Caco-2 (cell line): ENCODE measurements at regions not wholly inside any gene's neighbourhood (a gene's known extent, or its start where the extent isn't known, plus 50 kb on each side); places are given as distances from the start of the nearest gene placed in this dataset.

Experiments
- BruUV-seq: library from RNA; stranded (reverse); fragments of 400-500 nt; replicated peaks from 2 replicates; lab custom pipeline; 2021; lab: Mats Ljungman, UMichigan
- CTCF ChIA-PET: fragments of 300-600 bp; sonication (Branson Sonifier 250); formaldehyde crosslinking; loops from one replicate; lab custom pipeline; 2022; ENCODE audit warnings: antibody characterized with exemption; lab: Charles Lee
- POLR2A ChIA-PET: fragments of 300-600 bp; sonication (Branson Sonifier 250); formaldehyde crosslinking; loops from one replicate; lab custom pipeline; 2022; ENCODE audit warnings: antibody characterized with exemption; lab: Charles Lee
- DNase-seq, 2 experiments: peaks; one replicate each; pipeline versions ENCODE4 v3.0.0 to v3.0.0-alpha.2; 2020 to 2022
- H3K27me3 ChIP-seq: replicated peaks from 2 replicates; pipeline ENCODE4 v1.6.0; 2011; ENCODE audit warnings: low read length; ENCODE audit not compliant: control insufficient read depth, insufficient read depth
- H3K36me3 ChIP-seq: 2 replicates; pipeline ENCODE4 v1.5.1; 2011; ENCODE audit warnings: low read length; ENCODE audit not compliant: control insufficient read depth, insufficient read depth
- H3K4me1 ChIP-seq: fragments of 250-450 bp; sonication (Bioruptor Pico); 2 replicates; pipeline ENCODE4 v1.5.1; 2020; ENCODE audit warnings: mild to moderate bottlenecking
- H3K4me3 ChIP-seq: 2 replicates; pipeline ENCODE4 v1.5.1; 2011; ENCODE audit warnings: low read depth, mild to moderate bottlenecking, control low read depth, low read length
- H3K9me3 ChIP-seq: fragments of 250-450 bp; sonication (Bioruptor Pico); 2 replicates; pipeline ENCODE4 v1.5.1; 2020; ENCODE audit warnings: mild to moderate bottlenecking, moderate library complexity
- H3K27ac Mint-ChIP-seq: one replicate; pipeline ENCODE4 v1.8.0; 2022; ENCODE audit warnings: mixed read lengths; ENCODE audit not compliant: unreplicated experiment
- H3K27me3 Mint-ChIP-seq: one replicate; pipeline ENCODE4 v1.8.0; 2022; ENCODE audit warnings: mixed read lengths; ENCODE audit not compliant: insufficient read depth, unreplicated experiment
- H3K36me3 Mint-ChIP-seq: one replicate; pipeline ENCODE4 v1.8.0; 2022; ENCODE audit warnings: mild to moderate bottlenecking, mixed read lengths; ENCODE audit not compliant: insufficient read depth, unreplicated experiment
- H3K4me1 Mint-ChIP-seq: one replicate; pipeline ENCODE4 v1.8.0; 2022; ENCODE audit warnings: low read depth, mixed read lengths; ENCODE audit not compliant: unreplicated experiment
- H3K4me3 Mint-ChIP-seq: one replicate; pipeline ENCODE4 v1.8.0; 2022; ENCODE audit warnings: mild to moderate bottlenecking, moderate library complexity, mixed read lengths; ENCODE audit not compliant: unreplicated experiment
- H3K9me3 Mint-ChIP-seq: one replicate; pipeline ENCODE4 v1.8.0; 2022; ENCODE audit warnings: mixed read lengths; ENCODE audit not compliant: unreplicated experiment
- intact Hi-C: fragments of 100-400 bp; cut with micrococcal nuclease; formaldehyde crosslinking; loops from one replicate; pipeline ENCODE4 v1.10.0; 2022; ENCODE audit not compliant: unreplicated experiment
- TF ChIP-seq, protein P1 (sequence below), 2 experiments: fragments of 200-600 bp in 1 of 2; IDR thresholded peaks; 1 replicate in 1 of 2; 2 replicates in 1 of 2; pipeline versions ENCODE4 v1.5.1 to v1.8.0; 2011 to 2022; ENCODE audit warnings: antibody characterized with exemption in 1 of 2, control low read depth in 1 of 2, inconsistent platforms in 1 of 2, low read depth in 1 of 2, low read length in 1 of 2, mild to moderate bottlenecking in 1 of 2, moderate library complexity in 1 of 2; ENCODE audit not compliant: insufficient read depth in 1 of 2, severe bottlenecking in 1 of 2, unreplicated experiment in 1 of 2

GRCh38 chr13:65854431-65854830 lies 1375.7 kb downstream of the PCDH9 start:
- TF ChIP-seq, protein P1, sequence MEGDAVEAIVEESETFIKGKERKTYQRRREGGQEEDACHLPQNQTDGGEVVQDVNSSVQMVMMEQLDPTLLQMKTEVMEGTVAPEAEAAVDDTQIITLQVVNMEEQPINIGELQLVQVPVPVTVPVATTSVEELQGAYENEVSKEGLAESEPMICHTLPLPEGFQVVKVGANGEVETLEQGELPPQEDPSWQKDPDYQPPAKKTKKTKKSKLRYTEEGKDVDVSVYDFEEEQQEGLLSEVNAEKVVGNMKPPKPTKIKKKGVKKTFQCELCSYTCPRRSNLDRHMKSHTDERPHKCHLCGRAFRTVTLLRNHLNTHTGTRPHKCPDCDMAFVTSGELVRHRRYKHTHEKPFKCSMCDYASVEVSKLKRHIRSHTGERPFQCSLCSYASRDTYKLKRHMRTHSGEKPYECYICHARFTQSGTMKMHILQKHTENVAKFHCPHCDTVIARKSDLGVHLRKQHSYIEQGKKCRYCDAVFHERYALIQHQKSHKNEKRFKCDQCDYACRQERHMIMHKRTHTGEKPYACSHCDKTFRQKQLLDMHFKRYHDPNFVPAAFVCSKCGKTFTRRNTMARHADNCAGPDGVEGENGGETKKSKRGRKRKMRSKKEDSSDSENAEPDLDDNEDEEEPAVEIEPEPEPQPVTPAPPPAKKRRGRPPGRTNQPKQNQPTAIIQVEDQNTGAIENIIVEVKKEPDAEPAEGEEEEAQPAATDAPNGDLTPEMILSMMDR (IDR thresholded peaks at IDR 0.05; ENCODE audit: insufficient read depth in 1 of 2, low read depth in 1 of 2, low read length in 1 of 2, severe bottlenecking in 1 of 2, unreplicated experiment in 1 of 2): no peak
- H3K4me1 Mint-ChIP-seq: no peaks in the 10 kb centered on the region
- H3K9me3 ChIP-seq: no peaks in the 10 kb centered on the region
- H3K9me3 Mint-ChIP-seq: no peaks in the 10 kb centered on the region
- BruUV-seq: no TSS peak
- no peaks in the 10 kb centered on the region for H3K4me1 ChIP-seq
- no peaks in the 10 kb centered on the region for H3K36me3 ChIP-seq
- H3K4me3 Mint-ChIP-seq: no peak overlapping the region
- no peaks in the 10 kb centered on the region for H3K27me3 ChIP-seq
- H3K27me3 Mint-ChIP-seq: peaks cover 5% of the 10 kb centered on the region
- DNase-seq: no peak
- ChIA-PET CTCF (no interaction called here), POLR2A (no interaction called here)
- H3K4me3 ChIP-seq: no peak overlapping the region
- intact Hi-C loops: no loop called here
- H3K27ac Mint-ChIP-seq: no peak overlapping the region
- no peaks in the 10 kb centered on the region for H3K36me3 Mint-ChIP-seq

GRCh38 chr13:65844266-65844841 lies 1385.8 kb downstream of the PCDH9 start:
- Histone ChIP-seq H3K27me3 (no peaks in the 10 kb centered on the region), H3K4me1 (no peaks in the 10 kb centered on the region), H3K36me3 (no peaks in the 10 kb centered on the region), H3K9me3 (no peaks in the 10 kb centered on the region), H3K4me3 (no peak overlapping the region)
- ChIA-PET POLR2A (no interaction called here), CTCF (no interaction called here)
- Mint-ChIP-seq H3K27ac (no peak overlapping the region), H3K4me1 (no peaks in the 10 kb centered on the region), H3K36me3 (peaks cover 5% of the 10 kb centered on the region), H3K27me3 (peaks cover 3% of the 10 kb centered on the region), H3K4me3 (no peak overlapping the region), H3K9me3 (no peaks in the 10 kb centered on the region)
- intact Hi-C loops: no loop called here
- TF ChIP-seq, protein P1 (IDR thresholded peaks at IDR 0.05; ENCODE audit: insufficient read depth in 1 of 2, low read depth in 1 of 2, low read length in 1 of 2, severe bottlenecking in 1 of 2, unreplicated experiment in 1 of 2): no peak
- BruUV-seq: no TSS peak
- no peak for DNase-seq

- ChIA-PET CTCF (no interaction called here), POLR2A (no interaction called here)
- H3K27me3 Mint-ChIP-seq: peaks cover 3% of the 10 kb centered on the region
- no peak overlapping the region for H3K4me3 ChIP-seq
- H3K36me3 ChIP-seq: no peaks in the 10 kb centered on the region
- peaks cover 5% of the 10 kb centered on the region for H3K36me3 Mint-ChIP-seq
- H3K4me3 Mint-ChIP-seq: no peak overlapping the region
- H3K27ac Mint-ChIP-seq: no peak overlapping the region
- no peaks in the 10 kb centered on the region for H3K27me3 ChIP-seq
- no peaks in the 10 kb centered on the region for H3K4me1 ChIP-seq
- no TSS peak for BruUV-seq
- no peaks in the 10 kb centered on the region for H3K9me3 Mint-ChIP-seq
- no peaks in the 10 kb centered on the region for H3K4me1 Mint-ChIP-seq
- no peak for DNase-seq
- TF ChIP-seq, protein P1 (IDR thresholded peaks at IDR 0.05; ENCODE audit: insufficient read depth in 1 of 2, low read depth in 1 of 2, low read length in 1 of 2, severe bottlenecking in 1 of 2, unreplicated experiment in 1 of 2): no peak
- H3K9me3 ChIP-seq: no peaks in the 10 kb centered on the region
- intact Hi-C loops: no loop called here
These were observed 1386.8 kb downstream of the PCDH9 start for GRCh38 chr13:65843314-65843731.
